ENCODE measurements at regions not wholly inside any gene's neighbourhood (a gene's known extent, or its start where the extent isn't known, plus 50 kb on each side); places are given as distances from the start of the nearest gene placed in this dataset.

- TF ChIP-seq, protein P1, sequence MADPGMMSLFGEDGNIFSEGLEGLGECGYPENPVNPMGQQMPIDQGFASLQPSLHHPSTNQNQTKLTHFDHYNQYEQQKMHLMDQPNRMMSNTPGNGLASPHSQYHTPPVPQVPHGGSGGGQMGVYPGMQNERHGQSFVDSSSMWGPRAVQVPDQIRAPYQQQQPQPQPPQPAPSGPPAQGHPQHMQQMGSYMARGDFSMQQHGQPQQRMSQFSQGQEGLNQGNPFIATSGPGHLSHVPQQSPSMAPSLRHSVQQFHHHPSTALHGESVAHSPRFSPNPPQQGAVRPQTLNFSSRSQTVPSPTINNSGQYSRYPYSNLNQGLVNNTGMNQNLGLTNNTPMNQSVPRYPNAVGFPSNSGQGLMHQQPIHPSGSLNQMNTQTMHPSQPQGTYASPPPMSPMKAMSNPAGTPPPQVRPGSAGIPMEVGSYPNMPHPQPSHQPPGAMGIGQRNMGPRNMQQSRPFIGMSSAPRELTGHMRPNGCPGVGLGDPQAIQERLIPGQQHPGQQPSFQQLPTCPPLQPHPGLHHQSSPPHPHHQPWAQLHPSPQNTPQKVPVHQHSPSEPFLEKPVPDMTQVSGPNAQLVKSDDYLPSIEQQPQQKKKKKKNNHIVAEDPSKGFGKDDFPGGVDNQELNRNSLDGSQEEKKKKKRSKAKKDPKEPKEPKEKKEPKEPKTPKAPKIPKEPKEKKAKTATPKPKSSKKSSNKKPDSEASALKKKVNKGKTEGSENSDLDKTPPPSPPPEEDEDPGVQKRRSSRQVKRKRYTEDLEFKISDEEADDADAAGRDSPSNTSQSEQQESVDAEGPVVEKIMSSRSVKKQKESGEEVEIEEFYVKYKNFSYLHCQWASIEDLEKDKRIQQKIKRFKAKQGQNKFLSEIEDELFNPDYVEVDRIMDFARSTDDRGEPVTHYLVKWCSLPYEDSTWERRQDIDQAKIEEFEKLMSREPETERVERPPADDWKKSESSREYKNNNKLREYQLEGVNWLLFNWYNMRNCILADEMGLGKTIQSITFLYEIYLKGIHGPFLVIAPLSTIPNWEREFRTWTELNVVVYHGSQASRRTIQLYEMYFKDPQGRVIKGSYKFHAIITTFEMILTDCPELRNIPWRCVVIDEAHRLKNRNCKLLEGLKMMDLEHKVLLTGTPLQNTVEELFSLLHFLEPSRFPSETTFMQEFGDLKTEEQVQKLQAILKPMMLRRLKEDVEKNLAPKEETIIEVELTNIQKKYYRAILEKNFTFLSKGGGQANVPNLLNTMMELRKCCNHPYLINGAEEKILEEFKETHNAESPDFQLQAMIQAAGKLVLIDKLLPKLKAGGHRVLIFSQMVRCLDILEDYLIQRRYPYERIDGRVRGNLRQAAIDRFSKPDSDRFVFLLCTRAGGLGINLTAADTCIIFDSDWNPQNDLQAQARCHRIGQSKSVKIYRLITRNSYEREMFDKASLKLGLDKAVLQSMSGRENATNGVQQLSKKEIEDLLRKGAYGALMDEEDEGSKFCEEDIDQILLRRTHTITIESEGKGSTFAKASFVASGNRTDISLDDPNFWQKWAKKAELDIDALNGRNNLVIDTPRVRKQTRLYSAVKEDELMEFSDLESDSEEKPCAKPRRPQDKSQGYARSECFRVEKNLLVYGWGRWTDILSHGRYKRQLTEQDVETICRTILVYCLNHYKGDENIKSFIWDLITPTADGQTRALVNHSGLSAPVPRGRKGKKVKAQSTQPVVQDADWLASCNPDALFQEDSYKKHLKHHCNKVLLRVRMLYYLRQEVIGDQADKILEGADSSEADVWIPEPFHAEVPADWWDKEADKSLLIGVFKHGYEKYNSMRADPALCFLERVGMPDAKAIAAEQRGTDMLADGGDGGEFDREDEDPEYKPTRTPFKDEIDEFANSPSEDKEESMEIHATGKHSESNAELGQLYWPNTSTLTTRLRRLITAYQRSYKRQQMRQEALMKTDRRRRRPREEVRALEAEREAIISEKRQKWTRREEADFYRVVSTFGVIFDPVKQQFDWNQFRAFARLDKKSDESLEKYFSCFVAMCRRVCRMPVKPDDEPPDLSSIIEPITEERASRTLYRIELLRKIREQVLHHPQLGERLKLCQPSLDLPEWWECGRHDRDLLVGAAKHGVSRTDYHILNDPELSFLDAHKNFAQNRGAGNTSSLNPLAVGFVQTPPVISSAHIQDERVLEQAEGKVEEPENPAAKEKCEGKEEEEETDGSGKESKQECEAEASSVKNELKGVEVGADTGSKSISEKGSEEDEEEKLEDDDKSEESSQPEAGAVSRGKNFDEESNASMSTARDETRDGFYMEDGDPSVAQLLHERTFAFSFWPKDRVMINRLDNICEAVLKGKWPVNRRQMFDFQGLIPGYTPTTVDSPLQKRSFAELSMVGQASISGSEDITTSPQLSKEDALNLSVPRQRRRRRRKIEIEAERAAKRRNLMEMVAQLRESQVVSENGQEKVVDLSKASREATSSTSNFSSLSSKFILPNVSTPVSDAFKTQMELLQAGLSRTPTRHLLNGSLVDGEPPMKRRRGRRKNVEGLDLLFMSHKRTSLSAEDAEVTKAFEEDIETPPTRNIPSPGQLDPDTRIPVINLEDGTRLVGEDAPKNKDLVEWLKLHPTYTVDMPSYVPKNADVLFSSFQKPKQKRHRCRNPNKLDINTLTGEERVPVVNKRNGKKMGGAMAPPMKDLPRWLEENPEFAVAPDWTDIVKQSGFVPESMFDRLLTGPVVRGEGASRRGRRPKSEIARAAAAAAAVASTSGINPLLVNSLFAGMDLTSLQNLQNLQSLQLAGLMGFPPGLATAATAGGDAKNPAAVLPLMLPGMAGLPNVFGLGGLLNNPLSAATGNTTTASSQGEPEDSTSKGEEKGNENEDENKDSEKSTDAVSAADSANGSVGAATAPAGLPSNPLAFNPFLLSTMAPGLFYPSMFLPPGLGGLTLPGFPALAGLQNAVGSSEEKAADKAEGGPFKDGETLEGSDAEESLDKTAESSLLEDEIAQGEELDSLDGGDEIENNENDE (IDR thresholded peaks at IDR 0.05; ENCODE audit: insufficient replicate concordance, low read length): no peak
- no peak for TF ChIP-seq EZH2 (IDR thresholded peaks at IDR 0.05; ENCODE audit: low read depth, low read length, severe bottlenecking)
- TF ChIP-seq CHD2 (IDR thresholded peaks at IDR 0.05; ENCODE audit: low read length): no peak
- TF ChIP-seq CBX8 (IDR thresholded peaks at IDR 0.05; ENCODE audit: borderline replicate concordance, low read depth, low read length): no peak
- TF ChIP-seq POU5F1 (IDR thresholded peaks at IDR 0.05; ENCODE audit: low read depth, low read length): no peak
- TF ChIP-seq, protein P2, sequence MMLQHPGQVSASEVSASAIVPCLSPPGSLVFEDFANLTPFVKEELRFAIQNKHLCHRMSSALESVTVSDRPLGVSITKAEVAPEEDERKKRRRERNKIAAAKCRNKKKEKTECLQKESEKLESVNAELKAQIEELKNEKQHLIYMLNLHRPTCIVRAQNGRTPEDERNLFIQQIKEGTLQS (IDR thresholded peaks at IDR 0.05; ENCODE audit: insufficient read depth, low read depth, low read length): no peak
- TF ChIP-seq RFX5 (IDR thresholded peaks at IDR 0.05; ENCODE audit: borderline replicate concordance, low read depth, low read length): no peak
- no peak for TF ChIP-seq EP300 (IDR thresholded peaks at IDR 0.05; ENCODE audit: borderline replicate concordance in 1 of 2, low read depth in 2 of 2, low read length in 2 of 2)
- TF ChIP-seq KDM5A (IDR thresholded peaks at IDR 0.05; ENCODE audit: low read length): no peak
- no peak for TF ChIP-seq SAP30 (IDR thresholded peaks at IDR 0.05; ENCODE audit: insufficient read depth, insufficient replicate concordance, low read length)
- TF ChIP-seq KDM1A (IDR thresholded peaks at IDR 0.05; ENCODE audit: borderline replicate concordance, low read length): no peak
- TF ChIP-seq SP4 (IDR thresholded peaks at IDR 0.05; ENCODE audit: low read length): no peak
These were observed 142.8 kb upstream of the PRDX4 start (continued) for GRCh38 chrX:23524467-23524866.
